ENCODE measurements at regions not wholly inside any gene's neighbourhood (a gene's known extent, or its start where the extent isn't known, plus 50 kb on each side); places are given as distances from the start of the nearest gene placed in this dataset.

DNA sequence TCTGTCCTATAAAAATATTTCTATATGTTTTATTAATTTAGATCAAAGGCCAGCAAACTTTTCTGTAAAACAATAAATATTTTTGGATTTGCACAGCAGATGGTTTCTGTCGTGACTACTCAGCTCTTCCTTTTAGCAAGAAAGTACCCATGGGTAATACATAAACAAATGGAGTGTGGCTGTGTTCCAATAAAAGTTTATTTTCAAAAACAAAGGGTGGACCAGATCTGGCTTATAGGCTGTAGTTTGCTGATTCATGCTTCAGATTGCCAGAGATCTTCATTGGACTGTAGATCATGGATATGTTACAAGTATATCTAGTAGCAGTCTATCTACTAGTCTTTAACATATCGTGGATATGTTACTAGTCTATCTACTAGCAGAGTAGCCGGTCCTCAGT is 590.5 kb downstream of the CSNK1G3 start:
- no peak overlapping the region for H3K27ac ChIP-seq (ENCODE audit: low read depth, low read length)
- no peaks in the 10 kb centered on the region for H3K27me3 ChIP-seq (ENCODE audit: control insufficient read depth, insufficient read depth, low read length)
- no peak overlapping the region for H3K4me3 ChIP-seq (ENCODE audit: low read length)

GRCh38 chr5:124093658-124094057 is 581.7 kb downstream of the CSNK1G3 start:
- no peaks in the 10 kb centered on the region for H3K4me1 ChIP-seq (ENCODE audit: control insufficient read depth, insufficient read depth, low read length)
- H3K27me3 ChIP-seq (ENCODE audit: control insufficient read depth, insufficient read depth, low read length), result no peaks in the 10 kb centered on the region
- H3K9ac ChIP-seq (ENCODE audit: low read length), result no peak overlapping the region
- no peak overlapping the region for H3K27ac ChIP-seq (ENCODE audit: low read depth, low read length)
- H3K36me3 ChIP-seq (ENCODE audit: control insufficient read depth, insufficient read depth, low read length), result no peaks in the 10 kb centered on the region
- no peak overlapping the region for H3K4me3 ChIP-seq (ENCODE audit: low read length)

More for the DNA sequence above, 590.5 kb downstream of the CSNK1G3 start:
- H3K36me3 ChIP-seq (ENCODE audit: control insufficient read depth, insufficient read depth, low read length), result no peaks in the 10 kb centered on the region
- H3K4me1 ChIP-seq (ENCODE audit: control insufficient read depth, insufficient read depth, low read length), result peaks cover 3% of the 10 kb centered on the region
- no peak overlapping the region for H3K9ac ChIP-seq (ENCODE audit: low read length)

GRCh38 chr5:124090115-124090514 is 578.1 kb downstream of the CSNK1G3 start:
- no peaks in the 10 kb centered on the region for H3K4me1 ChIP-seq (ENCODE audit: control insufficient read depth, insufficient read depth, low read length)
- H3K4me3 ChIP-seq (ENCODE audit: low read length), result no peak overlapping the region
- H3K27me3 ChIP-seq (ENCODE audit: control insufficient read depth, insufficient read depth, low read length), result no peaks in the 10 kb centered on the region
- H3K9ac ChIP-seq (ENCODE audit: low read length), result no peak overlapping the region
- no peak overlapping the region for H3K27ac ChIP-seq (ENCODE audit: low read depth, low read length)
- H3K36me3 ChIP-seq (ENCODE audit: control insufficient read depth, insufficient read depth, low read length), result no peaks in the 10 kb centered on the region

DNA sequence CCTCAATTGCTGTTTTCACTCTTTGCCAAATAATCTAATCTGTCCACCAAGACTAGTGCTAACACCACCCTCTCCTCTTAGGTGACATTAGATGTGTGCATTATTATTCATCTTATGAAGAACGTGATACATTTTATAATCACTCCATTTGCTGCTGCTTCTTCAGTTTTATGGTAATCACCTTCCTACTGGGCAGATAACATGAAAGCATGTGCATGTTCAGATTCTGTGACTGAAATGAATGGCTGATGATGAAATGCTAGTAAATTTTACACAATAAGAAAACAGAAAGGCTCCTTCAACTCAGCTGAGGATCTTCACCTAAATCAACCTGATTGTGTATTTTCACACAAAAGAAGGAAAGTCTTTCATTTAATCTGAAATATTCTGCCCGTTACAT is 577.6 kb downstream of the CSNK1G3 start:
- no peak overlapping the region for H3K4me3 ChIP-seq (ENCODE audit: low read length)
- no peak overlapping the region for H3K9ac ChIP-seq (ENCODE audit: low read length)
- H3K27me3 ChIP-seq (ENCODE audit: control insufficient read depth, insufficient read depth, low read length), result no peaks in the 10 kb centered on the region

DNA sequence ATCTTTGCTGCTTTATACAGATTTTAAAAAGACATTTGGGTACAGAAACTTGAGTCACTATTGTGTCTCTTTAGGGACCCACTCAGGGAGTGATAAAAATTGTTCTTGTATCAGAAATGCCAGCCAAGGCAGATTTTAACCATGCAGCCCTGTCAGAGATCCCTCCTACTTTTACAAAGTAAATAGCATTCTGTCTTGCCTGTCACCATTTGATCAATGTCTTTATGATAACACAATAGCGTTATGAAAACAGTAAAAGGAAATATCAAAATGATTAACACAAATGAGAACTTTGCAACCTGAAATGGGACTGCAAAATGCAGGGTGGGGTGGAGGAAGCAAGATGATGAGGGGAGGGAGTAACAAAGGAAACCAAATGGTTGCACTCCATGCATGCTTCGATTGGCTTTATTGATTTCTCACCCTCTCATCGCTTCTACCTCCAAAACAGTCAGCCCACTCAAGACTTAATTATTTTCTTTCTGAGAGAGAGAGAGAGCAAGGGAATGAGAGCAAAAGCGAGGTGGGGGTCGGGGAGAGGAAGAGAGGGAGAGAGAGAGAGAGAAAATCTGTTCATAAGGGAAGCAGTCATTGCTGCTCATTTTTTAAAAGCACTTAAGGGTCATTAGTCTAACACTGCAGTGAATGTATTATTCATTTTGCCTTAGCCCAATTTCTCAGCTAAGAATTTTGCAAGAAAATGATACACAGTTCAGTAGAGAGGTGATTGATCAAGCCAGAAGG is 576.5 kb downstream of the CSNK1G3 start:
- H3K27ac ChIP-seq (ENCODE audit: low read depth, low read length), result no peak overlapping the region
- H3K4me1 ChIP-seq (ENCODE audit: control insufficient read depth, insufficient read depth, low read length), result no peaks in the 10 kb centered on the region
- H3K36me3 ChIP-seq (ENCODE audit: control insufficient read depth, insufficient read depth, low read length), result no peaks in the 10 kb centered on the region
- H3K27me3 ChIP-seq (ENCODE audit: control insufficient read depth, insufficient read depth, low read length), result no peaks in the 10 kb centered on the region
- no peak overlapping the region for H3K4me3 ChIP-seq (ENCODE audit: low read length)
- H3K9ac ChIP-seq (ENCODE audit: low read length), result no peak overlapping the region

More for the DNA sequence above, 577.6 kb downstream of the CSNK1G3 start:
- no peaks in the 10 kb centered on the region for H3K4me1 ChIP-seq (ENCODE audit: control insufficient read depth, insufficient read depth, low read length)
- no peak overlapping the region for H3K27ac ChIP-seq (ENCODE audit: low read depth, low read length)
- H3K36me3 ChIP-seq (ENCODE audit: control insufficient read depth, insufficient read depth, low read length), result no peaks in the 10 kb centered on the region

- no peaks in the 10 kb centered on the region for H3K27me3 ChIP-seq (ENCODE audit: control insufficient read depth, insufficient read depth, low read length)
- H3K4me3 ChIP-seq (ENCODE audit: low read length), result no peak overlapping the region
- H3K9ac ChIP-seq (ENCODE audit: low read length), result no peak overlapping the region
- no peak overlapping the region for H3K27ac ChIP-seq (ENCODE audit: low read depth, low read length)
- no peaks in the 10 kb centered on the region for H3K36me3 ChIP-seq (ENCODE audit: control insufficient read depth, insufficient read depth, low read length)
- H3K4me1 ChIP-seq (ENCODE audit: control insufficient read depth, insufficient read depth, low read length), result no peaks in the 10 kb centered on the region
Measured at GRCh38 chr5:124087752-124088151, 575.8 kb downstream of the CSNK1G3 start.

- H3K4me1 ChIP-seq (ENCODE audit: control insufficient read depth, insufficient read depth, low read length), result no peaks in the 10 kb centered on the region
- no peaks in the 10 kb centered on the region for H3K36me3 ChIP-seq (ENCODE audit: control insufficient read depth, insufficient read depth, low read length)
- H3K9ac ChIP-seq (ENCODE audit: low read length), result no peak overlapping the region
- H3K27ac ChIP-seq (ENCODE audit: low read depth, low read length), result no peak overlapping the region
- H3K27me3 ChIP-seq (ENCODE audit: control insufficient read depth, insufficient read depth, low read length), result no peaks in the 10 kb centered on the region
- H3K4me3 ChIP-seq (ENCODE audit: low read length), result no peak overlapping the region
Measured at GRCh38 chr5:124080256-124080655, 568.3 kb downstream of the CSNK1G3 start.

- Histone ChIP-seq H3K4me3 (ENCODE audit: low read length) (no peak overlapping the region), H3K27ac (ENCODE audit: low read depth, low read length) (no peak overlapping the region), H3K9ac (ENCODE audit: low read length) (no peak overlapping the region), H3K4me1 (ENCODE audit: control insufficient read depth, insufficient read depth, low read length) (no peaks in the 10 kb centered on the region), H3K27me3 (ENCODE audit: control insufficient read depth, insufficient read depth, low read length) (no peaks in the 10 kb centered on the region), H3K36me3 (ENCODE audit: control insufficient read depth, insufficient read depth, low read length) (no peaks in the 10 kb centered on the region)
Measured at GRCh38 chr5:124079062-124079461, 567.1 kb downstream of the CSNK1G3 start.

DNA sequence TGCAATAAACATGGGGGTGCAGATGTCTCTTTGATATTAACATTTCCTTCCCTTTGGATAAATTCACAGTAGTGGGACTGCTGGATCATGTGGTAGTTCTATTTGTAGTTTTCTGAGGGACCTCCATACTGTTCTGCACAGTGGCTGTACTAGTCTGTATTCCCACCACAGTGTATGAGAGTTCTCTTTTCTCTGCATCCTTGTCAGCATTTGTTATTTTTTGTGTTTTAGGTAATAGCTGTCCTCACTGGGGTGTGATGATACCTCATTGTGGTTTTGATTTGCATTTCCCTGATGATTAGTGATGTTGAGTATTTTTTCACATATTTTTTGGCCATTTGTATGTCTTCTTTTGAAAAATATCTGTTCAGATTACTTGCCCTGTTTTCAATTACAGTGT is 562.5 kb downstream of the CSNK1G3 start:
- Histone ChIP-seq H3K27ac (ENCODE audit: low read depth, low read length) (no peak overlapping the region), H3K4me1 (ENCODE audit: control insufficient read depth, insufficient read depth, low read length) (no peaks in the 10 kb centered on the region), H3K4me3 (ENCODE audit: low read length) (no peak overlapping the region), H3K9ac (ENCODE audit: low read length) (no peak overlapping the region), H3K27me3 (ENCODE audit: control insufficient read depth, insufficient read depth, low read length) (no peaks in the 10 kb centered on the region), H3K36me3 (ENCODE audit: control insufficient read depth, insufficient read depth, low read length) (no peaks in the 10 kb centered on the region)

GRCh38 chr5:124072570-124072969 is 560.6 kb downstream of the CSNK1G3 start:
- Histone ChIP-seq H3K9ac (ENCODE audit: low read length) (no peak overlapping the region), H3K27me3 (ENCODE audit: control insufficient read depth, insufficient read depth, low read length) (no peaks in the 10 kb centered on the region), H3K36me3 (ENCODE audit: control insufficient read depth, insufficient read depth, low read length) (no peaks in the 10 kb centered on the region), H3K27ac (ENCODE audit: low read depth, low read length) (no peak overlapping the region), H3K4me3 (ENCODE audit: low read length) (no peak overlapping the region), H3K4me1 (ENCODE audit: control insufficient read depth, insufficient read depth, low read length) (no peaks in the 10 kb centered on the region)

- H3K27me3 ChIP-seq (ENCODE audit: control insufficient read depth, insufficient read depth, low read length), result no peaks in the 10 kb centered on the region
- H3K27ac ChIP-seq (ENCODE audit: low read depth, low read length), result no peak overlapping the region
- no peak overlapping the region for H3K4me3 ChIP-seq (ENCODE audit: low read length)
- no peak overlapping the region for H3K9ac ChIP-seq (ENCODE audit: low read length)
- no peaks in the 10 kb centered on the region for H3K4me1 ChIP-seq (ENCODE audit: control insufficient read depth, insufficient read depth, low read length)
- no peaks in the 10 kb centered on the region for H3K36me3 ChIP-seq (ENCODE audit: control insufficient read depth, insufficient read depth, low read length)
Measured at GRCh38 chr5:124071039-124071438, 559.1 kb downstream of the CSNK1G3 start.

DNA sequence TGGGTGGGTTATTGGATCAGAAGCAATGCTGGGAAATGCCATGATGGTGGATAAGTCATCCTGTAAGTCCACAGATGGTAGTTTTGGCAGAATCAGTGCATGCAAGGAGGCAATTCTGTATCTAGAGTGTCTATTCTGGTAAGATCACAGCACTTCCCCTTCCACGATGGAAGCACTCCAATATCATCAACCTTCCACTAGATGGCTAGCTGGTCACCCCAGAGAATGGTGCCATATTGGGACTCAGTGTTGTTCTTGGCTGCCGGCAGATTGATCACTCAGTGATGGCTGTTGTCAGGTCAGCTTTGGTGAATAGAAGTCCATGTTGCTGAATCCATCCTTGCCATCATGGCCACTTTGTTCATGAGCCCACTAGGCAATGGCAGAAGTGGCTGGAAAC is 553.5 kb downstream of the CSNK1G3 start:
- Histone ChIP-seq H3K27me3 (ENCODE audit: control insufficient read depth, insufficient read depth, low read length) (no peaks in the 10 kb centered on the region), H3K36me3 (ENCODE audit: control insufficient read depth, insufficient read depth, low read length) (no peaks in the 10 kb centered on the region), H3K4me3 (ENCODE audit: low read length) (no peak overlapping the region), H3K9ac (ENCODE audit: low read length) (no peak overlapping the region), H3K27ac (ENCODE audit: low read depth, low read length) (no peak overlapping the region), H3K4me1 (ENCODE audit: control insufficient read depth, insufficient read depth, low read length) (no peaks in the 10 kb centered on the region)

DNA sequence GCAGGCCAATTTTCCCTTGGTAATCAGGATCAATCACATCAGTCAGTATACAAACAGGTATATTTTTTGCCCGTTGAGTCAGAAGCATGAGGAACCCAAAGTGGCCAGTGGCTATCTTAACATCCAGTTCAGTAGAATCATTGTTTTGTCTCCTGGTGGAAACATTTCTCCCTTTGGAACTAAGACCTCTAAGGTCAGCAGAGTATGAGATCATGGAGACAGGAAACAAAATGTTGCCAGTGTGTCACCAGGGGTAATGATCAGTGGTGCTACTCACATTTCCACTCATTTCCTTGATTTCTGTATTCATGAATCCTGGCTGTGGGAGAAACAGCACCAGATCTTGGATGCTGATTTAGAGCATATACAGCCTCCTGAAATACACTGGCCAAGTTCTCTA is 553.0 kb downstream of the CSNK1G3 start:
- H3K9ac ChIP-seq (ENCODE audit: low read length), result no peak overlapping the region
- no peak overlapping the region for H3K27ac ChIP-seq (ENCODE audit: low read depth, low read length)
- H3K4me3 ChIP-seq (ENCODE audit: low read length), result no peak overlapping the region
- no peaks in the 10 kb centered on the region for H3K27me3 ChIP-seq (ENCODE audit: control insufficient read depth, insufficient read depth, low read length)
- H3K36me3 ChIP-seq (ENCODE audit: control insufficient read depth, insufficient read depth, low read length), result no peaks in the 10 kb centered on the region
- no peaks in the 10 kb centered on the region for H3K4me1 ChIP-seq (ENCODE audit: control insufficient read depth, insufficient read depth, low read length)

Measured in rectal smooth muscle tissue (tissue), 1 donor.